AG10803 (cell line): ENCODE measurements at regions not wholly inside any gene's neighbourhood (a gene's known extent, or its start where the extent isn't known, plus 50 kb on each side); places are given as distances from the start of the nearest gene placed in this dataset.

ENCODE experiments used
- DNase-seq: peaks from one replicate; pipeline ENCODE4 v3.0.0; 2010; ENCODE audit warnings: low read depth
- H3K4me3 ChIP-seq: 2 replicates; pipeline ENCODE4 v1.5.1; 2011; ENCODE audit warnings: mild to moderate bottlenecking, low read length, control low read depth
- CTCF ChIP-seq: conservative IDR thresholded peaks from 2 replicates; pipeline ENCODE4 v1.5.1; 2011; ENCODE audit warnings: mild to moderate bottlenecking, low read length, control low read depth, inconsistent platforms

- no peak for TF ChIP-seq CTCF
- no peak for DNase-seq
- H3K4me3 ChIP-seq: no peak overlapping the region
These were observed 680.2 kb downstream of the VRK1 start for GRCh38 chr14:97477353-97477752.

GRCh38 chr14:97485201-97485600, 688.0 kb downstream of the VRK1 start:
- H3K4me3 ChIP-seq: no peak overlapping the region
- TF ChIP-seq CTCF: no peak
- no peak for DNase-seq

GRCh38 chr14:97486601-97487120, 689.5 kb downstream of the VRK1 start:
- DNase-seq: no peak
- no peak for TF ChIP-seq CTCF
- H3K4me3 ChIP-seq: no peak overlapping the region

- no peak overlapping the region for H3K4me3 ChIP-seq
- no peak for TF ChIP-seq CTCF
- no peak for DNase-seq
These were observed 692.6 kb downstream of the VRK1 start for GRCh38 chr14:97489750-97490149.

GRCh38 chr14:97490521-97491070, 693.4 kb downstream of the VRK1 start:
- no peak for TF ChIP-seq CTCF
- DNase-seq: no peak
- no peak overlapping the region for H3K4me3 ChIP-seq

GRCh38 chr14:97491697-97492096, 694.5 kb downstream of the VRK1 start:
- no peak for DNase-seq
- no peak for TF ChIP-seq CTCF
- no peak overlapping the region for H3K4me3 ChIP-seq

GRCh38 chr14:97499790-97500481, 702.8 kb downstream of the VRK1 start:
- no peak overlapping the region for H3K4me3 ChIP-seq
- no peak for TF ChIP-seq CTCF
- DNase-seq: no peak
